ENCODE measurements at regions not wholly inside any gene's neighbourhood (a gene's known extent, or its start where the extent isn't known, plus 50 kb on each side); places are given as distances from the start of the nearest gene placed in this dataset.
"Not testable (repeated sequence)": the region's sequence is repeated elsewhere in the genome, so short reads cannot be mapped to it uniquely, and the experiment has no call there.

DNA sequence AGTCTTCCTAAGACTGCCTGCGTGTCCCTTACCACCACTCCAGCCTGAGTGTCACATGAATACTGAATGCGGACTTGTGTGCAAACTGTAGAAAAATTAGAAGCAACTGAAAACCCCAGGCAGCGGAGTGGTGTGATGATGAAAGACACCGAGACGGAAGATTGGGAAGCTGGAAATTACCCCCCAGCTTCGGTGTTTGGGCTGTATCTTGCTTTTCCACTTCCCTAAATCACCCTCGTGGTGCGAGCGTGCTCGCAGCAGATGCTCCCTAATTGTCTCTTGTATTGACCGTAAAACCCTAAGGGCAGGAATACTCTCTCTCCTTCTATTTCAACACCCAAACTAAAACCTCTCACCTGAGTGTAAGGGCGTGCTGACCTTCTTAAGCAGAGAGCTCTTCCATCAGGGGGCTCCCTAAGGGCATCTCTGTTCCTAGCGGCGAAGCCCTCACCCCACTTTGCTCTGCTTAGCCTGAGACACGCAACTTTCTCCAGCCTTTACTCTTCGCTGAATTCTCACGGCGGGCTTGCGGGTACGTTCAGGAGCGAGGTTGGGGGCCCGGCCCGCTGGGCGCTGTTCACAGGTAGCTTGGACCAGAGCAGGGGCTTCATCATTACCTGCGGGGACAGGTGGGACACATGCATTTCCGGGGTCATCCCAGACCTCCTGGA is 62.4 kb downstream of the CRYBB2 start:
- no peak for FAIRE-seq

DNA sequence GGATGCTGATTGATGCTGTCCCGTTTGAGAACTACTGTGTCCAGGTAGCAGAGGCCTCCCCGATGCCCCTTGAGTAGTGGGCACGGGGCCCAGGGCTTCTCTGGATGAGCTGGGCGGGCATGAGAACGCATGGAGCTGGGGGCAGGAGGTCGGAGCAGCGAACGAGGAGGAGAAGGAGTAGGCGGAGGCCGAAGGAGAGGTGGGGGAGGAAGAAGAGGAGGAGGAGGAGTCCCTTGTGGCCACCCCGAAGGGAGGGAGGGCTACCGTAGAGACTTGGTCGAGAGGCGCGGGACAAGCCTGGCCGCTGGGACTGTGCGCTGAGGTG is 62.9 kb downstream of the CRYBB2 start:
- no peak for FAIRE-seq

DNA sequence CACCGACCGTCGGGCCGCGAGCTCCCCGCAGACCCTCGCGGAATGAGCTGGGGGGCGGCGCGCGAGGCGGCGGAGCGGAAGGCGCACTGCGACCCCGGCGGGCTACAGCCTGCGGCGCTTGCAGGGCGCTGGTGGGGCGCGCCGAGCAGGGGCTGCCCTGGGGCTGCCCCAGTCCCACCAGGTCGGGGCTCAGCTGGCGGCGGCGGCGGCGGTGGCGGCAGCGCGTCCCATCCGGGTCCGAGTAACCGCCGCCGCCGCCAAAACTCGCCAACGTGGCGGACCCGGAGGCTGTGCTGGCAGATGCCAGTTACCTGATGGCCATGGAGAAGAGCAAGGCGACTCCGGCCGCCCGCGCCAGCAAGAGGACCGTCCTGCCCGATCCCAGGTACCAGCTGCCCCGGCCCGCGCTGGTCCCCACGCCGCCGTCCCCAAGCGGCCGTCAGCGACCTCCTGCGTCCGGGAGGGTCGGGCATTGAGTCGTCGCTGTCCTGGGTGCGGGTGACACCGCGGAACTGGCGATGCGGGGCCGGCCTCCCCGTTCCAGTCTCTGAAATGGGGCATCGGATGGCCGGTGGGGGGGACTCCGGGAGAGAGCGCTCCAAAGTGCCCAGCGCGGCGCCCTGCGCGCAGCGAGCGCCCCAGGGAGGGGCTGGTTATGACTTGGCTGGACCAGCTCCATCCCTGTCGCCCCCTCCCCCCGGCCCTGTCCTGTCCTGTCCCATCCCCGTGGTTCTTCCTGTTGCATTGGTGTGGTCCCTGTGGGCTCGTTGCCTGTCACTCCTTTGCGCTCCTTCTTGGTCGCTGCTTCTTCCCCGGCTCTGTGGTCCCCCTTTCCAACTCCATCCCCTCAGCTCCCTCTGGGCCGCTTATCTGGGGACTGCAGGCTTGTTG is 63.5 kb downstream of the CRYBB2 start:
- no peak for FAIRE-seq

DNA sequence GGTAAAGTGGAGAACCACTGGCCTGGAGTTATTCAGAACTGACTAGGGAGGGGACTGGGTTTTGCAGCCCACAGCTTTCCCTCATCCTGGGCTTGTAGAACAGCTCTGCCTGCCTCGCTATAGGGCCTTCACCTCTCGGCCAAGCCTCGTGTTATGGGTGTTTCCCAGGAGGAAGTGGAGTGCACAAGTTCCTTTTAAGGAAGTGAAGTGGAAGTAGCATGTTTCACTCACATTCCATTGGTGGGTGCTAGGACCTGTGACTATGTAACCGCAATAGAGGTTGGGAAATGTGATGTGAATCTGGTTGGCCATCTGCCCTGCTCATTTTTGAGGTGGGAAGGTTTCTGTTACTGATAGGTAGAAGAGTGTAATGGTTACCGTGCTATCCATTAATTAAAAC is 69.0 kb downstream of the CRYBB2 start:
- FAIRE-seq = not testable (repeated sequence)

DNA sequence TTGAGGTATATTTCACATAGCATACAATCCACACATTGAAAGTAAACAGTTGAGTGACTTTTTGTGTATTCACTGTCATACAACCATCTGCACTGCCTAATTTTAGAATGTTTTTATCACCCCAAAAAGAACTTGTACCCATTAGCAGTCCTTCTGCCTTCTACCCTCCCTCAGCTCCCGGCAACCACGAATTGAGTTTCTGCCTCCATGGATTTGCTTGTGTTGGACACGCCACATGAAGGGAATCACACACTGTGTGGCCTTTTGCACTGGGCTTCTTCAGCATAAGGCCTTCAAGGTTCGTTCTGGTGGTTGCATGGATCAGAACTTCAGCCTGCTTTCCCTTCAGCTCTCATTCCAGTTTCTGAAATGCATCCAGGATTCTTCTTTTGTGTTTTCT is 82.5 kb downstream of the CRYBB2 start:
- not testable (repeated sequence) for FAIRE-seq

DNA sequence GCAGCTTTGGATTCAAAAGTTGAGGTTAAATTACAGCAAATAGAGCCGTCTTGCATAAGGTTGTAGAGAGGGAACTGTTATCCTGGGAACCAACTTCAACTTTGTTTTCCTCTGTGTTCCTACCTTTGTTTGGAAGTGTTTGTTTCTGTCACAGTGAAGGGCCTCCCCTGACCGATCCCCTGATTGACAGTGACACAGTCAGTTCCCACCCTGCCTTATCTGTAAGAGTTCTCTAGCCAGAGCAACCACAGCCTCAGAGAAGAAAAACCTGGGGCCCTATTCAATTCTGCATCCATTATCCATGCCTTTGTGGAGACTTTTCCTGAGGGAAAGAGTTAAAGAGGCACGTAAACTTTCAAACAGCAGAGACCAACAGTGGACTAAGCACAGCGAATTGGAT is 90.1 kb downstream of the CRYBB2 start:
- FAIRE-seq = not testable (repeated sequence)

DNA sequence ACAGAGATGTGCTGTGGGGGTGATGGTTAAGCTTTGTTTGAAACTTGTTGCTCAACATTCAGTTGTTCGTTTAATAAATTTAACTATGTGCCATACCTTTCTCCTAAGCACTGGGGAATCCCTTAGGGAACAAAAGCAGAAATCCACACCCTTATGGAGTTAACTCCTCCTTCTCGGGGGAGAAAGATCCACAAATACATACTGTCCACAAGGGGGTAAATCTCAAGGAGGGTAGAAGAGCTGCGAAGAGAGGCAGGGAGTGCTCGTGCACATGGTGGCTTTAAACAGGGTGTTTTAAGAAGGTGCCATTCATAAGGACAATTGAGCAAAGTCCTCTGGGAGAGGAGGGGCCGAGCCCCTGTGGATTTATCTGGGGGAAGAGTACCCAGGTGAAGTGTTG is 92.5 kb downstream of the CRYBB2 start:
- not testable (repeated sequence) for FAIRE-seq

DNA sequence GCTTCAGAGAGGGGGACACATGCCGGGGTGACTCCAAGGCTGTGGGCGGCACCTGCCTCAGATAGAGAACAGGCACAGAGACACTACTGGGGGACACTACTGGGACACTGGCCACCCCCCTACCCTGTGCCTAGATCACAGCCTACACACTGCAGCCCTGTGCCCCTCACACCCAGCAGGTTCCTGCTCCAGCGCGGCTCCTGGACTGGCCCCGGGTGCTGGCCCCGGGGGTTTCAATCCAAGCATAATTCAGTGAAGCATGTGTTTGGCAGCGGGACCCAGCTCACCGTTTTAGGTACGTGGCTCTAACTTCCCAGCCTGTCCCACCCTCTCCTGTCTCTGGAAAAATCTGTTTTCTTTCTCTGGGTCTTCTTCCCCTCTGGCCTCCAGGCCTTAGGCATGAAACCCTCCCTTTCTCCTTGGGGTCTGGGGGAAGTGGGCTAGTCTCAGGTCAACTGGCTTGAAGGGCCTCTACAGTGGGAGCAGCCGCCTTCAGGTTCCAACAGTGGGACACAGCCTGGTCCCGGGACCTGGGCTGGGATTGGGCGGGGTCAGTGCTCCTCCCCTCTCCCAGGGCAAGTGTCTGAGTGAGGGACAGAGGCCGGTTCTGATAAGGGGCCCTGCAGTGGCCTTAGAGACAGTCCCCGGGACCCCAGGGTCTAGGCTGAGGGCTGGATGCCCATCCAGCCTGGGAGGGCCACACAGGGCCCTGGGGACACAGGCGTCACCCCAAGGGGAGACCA is 98.8 kb downstream of the CRYBB2 start:
- FAIRE-seq = no peak

DNA sequence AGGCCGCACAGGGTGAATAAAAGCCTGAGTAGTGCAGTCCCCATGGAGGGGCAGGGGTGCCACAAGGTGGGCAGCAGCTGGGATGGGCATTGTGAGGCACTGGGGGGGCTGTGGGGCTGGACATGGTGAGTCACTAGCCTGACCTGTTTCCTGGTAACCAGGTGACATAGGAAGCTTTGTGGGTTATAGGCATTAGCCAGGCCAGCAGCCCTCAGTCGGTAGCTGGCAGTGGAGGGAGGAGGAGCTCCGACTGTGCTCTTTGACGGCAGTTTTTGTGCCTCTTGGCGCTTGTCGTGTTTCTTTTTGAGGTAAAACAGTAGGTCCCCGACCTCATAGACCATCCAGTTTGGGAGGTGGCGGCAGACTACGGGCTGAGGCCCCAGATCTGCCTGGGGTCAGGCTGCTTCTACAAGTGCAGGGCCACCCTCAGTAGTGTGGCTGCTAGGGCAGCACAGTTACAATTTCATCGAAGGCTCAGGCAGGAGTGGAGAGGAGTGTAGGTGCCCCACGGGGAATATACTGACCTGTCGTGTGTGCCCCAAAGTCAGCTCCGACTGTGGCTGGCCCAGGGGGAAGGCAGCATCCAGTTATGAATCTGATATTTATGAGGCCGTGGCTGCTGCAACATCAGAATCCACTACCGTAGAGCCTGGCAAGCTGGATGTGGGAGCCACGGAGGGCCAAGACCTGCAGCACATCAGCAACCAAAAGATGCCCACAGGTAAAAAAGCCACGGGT is 107.7 kb downstream of the CRYBB2 start:
- FAIRE-seq = no peak

DNA sequence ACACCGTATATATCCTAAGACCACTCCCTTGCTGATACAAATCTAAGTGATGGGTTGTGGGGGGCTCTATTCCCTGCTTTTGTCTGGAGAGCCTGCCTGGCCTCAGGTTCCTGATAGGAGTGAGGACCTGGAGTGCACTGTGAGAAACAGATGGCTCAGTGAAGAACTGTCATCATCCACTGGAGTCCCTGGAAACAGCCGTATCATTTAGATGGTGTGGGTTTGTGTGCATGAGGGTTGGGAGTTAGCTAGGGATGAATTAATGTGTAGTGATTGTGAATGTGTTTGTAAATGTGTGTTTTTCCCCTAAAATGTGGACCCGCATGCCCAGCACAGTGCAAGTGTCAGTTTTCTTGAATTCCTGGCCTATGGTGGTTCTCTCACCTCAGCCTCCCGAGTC is 111.6 kb downstream of the CRYBB2 start:
- no peak for FAIRE-seq

DNA sequence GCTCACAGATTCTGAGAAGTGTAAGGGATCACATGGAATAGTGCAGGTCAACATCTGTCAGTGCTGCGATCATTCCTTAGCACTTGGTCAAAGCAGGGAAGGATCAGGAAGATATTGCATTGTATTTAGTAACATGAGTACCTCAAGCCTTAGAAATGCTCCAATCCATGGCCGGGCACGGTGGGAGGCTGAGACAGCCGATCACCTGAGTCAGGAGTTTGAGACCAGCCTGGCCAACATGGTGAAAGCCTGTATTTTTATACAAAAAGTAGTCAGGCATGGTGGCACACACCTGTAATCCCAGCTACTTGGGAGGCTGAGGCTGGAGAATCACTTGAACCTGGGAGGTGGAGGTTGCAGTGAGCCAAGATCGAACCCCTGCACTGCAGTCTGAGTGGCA is 112.5 kb downstream of the CRYBB2 start:
- FAIRE-seq = not testable (repeated sequence)

DNA sequence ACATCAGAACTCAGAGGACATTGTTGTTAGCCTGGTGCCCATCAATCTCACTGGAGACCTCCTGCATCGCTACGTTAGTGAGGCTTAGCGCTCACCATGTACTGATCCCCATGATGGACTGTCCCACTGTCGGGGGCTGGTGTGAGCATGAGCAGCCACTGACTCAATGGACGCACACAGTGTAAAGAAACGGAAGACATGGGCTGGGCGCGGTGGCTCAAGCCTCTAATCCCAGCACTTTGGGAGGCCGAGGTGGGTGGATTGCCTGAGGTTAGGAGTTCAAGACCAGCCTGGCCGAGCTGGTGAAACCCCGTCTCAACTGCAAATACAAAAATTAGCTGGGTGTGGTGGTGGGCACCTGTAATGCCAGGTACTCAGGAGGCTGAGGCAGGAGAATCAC is 112.9 kb downstream of the CRYBB2 start:
- FAIRE-seq = no peak

DNA sequence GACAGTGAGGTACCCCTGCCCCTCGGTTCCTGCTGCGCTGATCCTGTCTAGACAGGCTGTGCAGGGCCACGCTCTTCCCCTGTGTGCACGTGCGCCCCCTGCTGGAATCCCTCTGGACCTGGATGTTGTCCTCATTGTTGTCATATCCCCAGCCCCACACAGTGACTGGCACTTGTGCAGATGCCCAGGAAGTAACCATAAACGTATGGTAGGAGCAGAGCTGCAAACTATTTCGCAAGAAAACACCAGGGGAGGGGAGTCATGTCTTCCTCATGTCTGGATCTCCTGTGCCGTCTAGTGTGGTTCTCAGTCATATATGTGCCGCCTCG is 114.7 kb downstream of the CRYBB2 start:
- FAIRE-seq = no peak

DNA sequence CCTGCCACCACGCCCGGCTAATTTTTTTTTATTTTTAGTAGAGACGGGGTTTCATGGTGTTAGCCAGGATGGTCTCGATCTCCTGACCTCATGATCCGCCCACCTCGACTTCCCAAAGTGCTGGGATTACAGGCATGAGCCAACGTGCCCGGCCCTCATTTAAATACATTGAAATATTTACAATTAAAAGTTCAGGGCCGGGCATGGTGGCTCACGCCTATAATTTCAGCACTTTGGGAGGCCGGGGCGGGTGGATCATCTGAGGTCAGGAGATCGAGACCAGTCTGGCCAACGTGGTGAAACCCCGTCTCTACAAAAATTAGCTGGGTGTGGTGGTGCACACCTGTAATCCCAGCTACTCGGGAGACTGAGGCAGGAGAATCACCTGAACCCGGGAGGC is 115.2 kb downstream of the CRYBB2 start:
- not testable (repeated sequence) for FAIRE-seq

DNA sequence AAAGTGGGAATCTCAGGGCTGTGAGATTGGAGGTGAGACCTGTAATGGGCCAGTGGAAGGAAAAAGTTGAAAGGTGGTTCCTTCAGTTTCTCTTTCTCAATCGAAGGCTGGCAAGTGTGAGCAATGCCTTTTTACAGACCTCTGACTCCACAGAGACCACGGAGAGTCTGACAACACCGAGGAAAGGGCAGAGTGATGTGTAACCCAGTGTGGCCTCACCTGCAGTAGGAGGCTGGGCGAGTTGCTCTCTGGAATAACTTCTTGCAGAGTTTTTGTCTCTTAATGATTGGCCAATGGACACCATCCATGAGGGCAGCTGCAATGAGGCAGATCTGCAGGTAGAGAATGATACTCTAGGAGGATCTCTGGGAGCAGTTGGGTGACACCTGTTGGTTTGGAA is 115.8 kb downstream of the CRYBB2 start:
- FAIRE-seq = not testable (repeated sequence)

DNA sequence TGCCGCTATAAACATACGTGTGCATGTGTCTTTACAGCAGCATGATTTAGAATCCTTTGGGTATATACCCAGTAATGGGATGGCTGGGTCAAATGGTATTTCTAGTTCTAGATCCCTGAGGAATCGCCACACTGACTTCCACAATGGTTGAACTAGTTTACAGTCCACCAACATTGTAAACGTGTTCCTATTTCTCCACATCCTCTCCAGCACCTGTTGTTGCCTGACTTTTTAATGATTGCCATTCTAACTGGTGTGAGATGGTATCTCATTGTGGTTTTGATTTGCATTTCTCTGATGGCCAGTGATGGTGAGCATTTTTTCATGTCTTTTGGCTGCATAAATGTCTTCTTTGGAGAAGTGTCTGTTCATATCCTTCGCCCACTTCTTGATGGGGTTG is 121.1 kb downstream of the CRYBB2 start:
- FAIRE-seq = not testable (repeated sequence)

DNA sequence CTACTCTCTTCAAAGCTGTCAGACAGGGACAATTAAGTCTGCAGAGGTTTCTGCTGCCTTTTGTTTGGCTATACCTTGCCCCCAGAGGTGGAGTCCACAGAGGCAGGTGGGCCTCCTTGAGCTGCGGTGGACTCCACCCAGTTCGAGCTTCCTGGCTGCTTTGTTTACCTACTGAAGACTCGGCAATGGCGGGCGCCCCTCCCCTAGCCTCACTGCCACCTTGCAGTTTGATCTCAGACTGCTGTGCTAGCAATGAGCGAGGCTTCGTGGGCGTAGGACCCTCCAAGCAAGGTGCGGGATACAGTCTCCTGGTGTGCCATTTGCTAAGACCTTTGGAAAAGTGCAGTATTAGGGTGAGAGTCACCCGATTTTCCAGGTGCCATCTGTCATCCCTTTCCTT is 124.9 kb downstream of the CRYBB2 start:
- FAIRE-seq = not testable (repeated sequence)

DNA sequence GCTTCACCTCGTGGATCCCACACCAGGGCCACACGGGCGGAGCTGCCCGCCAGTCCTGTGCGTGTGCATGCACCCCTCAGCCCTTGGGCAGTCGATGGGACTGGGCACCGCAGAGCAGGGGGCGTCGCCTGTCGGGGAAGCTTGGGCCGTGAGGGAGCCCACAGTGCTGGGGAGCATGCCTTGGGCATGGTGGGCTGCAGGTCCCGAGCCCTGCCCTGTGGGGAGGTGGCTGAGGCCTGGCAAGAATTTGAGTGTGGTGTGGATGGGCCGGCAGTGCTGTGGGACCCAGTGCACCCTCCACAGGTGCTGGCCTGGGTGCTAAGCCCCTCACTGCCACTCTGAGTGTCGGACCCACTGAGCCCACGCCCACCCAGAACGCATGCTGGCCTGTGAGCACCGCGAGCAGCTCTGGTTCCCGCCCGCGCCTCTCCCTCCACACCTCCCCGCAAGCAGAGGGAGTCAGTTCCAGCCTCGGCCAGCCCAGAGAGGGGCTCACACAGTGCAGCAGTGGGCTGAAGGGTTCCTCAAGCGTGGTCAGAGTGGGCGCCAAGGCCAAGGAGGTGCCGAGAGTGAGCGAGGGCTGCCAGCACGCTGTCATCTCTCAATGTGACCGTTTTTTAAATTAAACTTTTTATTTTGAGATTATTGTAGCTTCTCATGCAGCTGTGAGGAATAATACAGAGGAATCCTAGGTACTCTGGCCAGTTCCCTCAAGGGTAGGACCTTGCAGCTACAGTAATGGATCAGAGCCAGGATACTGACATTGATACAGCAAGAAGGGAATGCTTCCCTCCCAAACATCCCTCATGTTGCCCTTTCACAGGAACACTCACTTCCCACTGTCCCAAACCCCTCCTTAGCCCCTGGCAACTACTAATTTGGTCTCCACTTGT is 127.7 kb downstream of the CRYBB2 start:
- FAIRE-seq = no peak

DNA sequence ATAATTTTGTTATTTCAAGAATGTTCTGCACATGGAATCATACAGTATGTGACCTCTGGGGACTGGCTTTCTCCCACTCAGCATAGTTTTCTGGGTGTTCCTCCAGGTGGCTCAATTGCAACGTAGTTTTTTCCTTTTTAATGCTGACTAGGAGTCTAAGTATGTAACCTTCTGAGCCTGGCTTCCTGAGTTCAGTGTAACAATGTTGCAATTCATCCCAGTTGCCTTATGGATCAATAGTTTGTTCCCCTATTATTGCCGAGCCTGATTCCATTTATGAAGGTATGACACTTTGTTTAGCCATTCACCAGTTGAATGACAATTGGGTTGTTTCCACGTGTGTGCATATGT is 128.3 kb downstream of the CRYBB2 start:
- no peak for FAIRE-seq

DNA sequence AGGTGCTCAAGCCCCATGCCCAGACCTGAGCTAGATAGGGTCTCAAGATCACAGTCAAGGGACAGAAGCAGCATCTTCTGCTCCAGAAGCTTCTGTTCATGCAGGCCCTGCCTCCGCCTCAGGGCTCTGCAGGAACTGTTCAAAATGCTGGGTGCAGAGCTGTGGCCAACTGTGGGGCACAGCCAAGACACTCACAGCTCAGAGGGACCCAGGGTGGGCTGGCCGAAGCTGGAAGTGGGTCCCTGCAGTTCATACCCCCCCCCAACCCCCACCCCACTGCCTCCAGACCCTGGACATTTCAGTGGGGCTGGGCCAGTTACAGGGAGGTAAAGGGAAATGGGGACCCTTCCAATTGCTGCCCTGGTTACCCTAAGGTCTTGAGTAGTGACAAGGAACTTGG is 129.0 kb downstream of the CRYBB2 start:
- FAIRE-seq = no peak

DNA sequence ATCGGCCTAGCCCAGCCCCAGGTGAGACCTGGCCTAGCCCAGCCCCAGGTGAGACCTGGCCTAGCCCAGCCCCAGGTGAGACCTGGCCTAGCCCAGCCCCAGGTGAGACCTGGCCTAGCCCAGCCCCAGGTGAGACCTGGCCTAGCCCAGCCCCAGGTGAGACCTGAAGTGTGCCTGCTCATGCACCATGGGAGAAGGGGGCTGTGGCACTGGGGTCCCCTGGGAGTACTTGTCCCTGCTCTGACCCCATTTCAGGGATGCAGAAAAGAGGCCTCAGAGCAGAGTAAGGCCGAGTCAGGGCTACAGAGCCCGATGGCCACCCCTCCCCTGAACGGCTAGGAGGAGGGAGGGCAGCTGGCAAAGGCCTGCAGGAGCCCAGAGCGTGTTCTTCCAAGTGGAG is 129.6 kb downstream of the CRYBB2 start:
- not testable (repeated sequence) for FAIRE-seq

DNA sequence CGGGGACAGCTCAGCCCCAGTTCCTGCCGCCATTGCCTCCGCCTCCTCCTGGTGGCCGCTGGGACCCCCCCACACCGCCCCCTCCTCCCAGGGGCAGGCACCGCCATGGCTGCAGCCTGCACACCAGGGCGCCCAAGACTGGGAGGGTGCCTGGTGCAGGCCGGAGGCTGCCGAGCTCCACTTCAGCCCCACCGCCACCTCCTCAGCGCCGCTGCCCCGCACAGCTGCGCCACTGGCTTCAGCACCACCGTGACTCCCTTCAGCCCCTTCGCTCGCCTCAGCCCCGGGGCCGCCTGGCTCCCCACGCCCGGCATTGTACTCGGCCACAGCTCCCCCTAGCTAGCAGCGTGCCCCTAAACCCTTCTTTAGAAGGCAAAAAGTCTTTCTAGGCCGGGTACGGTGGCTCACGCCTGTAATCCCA is 131.1 kb downstream of the CRYBB2 start:
- no peak for FAIRE-seq
